ENCODE measurements at regions not wholly inside any gene's neighbourhood (a gene's known extent, or its start where the extent isn't known, plus 50 kb on each side); places are given as distances from the start of the nearest gene placed in this dataset.

- FAIRE-seq (no peak), DNase-seq (ENCODE audit: extremely low spot score, insufficient read length, low read depth) (no peak)
These were observed 480.0 kb downstream of the PMP22 start for GRCh38 chr17:14784997-14785696.

- no peak for FAIRE-seq
These were observed 480.2 kb downstream of the HS3ST3B1 start for GRCh38 chr17:14781123-14781522.

GRCh38 chr17:14780097-14780651 is 479.3 kb downstream of the HS3ST3B1 start:
- FAIRE-seq: no peak
- no peak for DNase-seq (ENCODE audit: extremely low spot score, insufficient read length, low read depth)

More at GRCh38 chr17:14781123-14781522, 480.2 kb downstream of the HS3ST3B1 start:
- DNase-seq (ENCODE audit: extremely low spot score, insufficient read length, low read depth): no peak

GRCh38 chr17:14779241-14779640 is 478.4 kb downstream of the HS3ST3B1 start:
- FAIRE-seq: no peak

GRCh38 chr17:14777291-14777690 is 476.4 kb downstream of the HS3ST3B1 start:
- FAIRE-seq (no peak), DNase-seq (ENCODE audit: extremely low spot score, insufficient read length, low read depth) (no peak)

More at GRCh38 chr17:14779241-14779640, 478.4 kb downstream of the HS3ST3B1 start:
- no peak for DNase-seq (ENCODE audit: extremely low spot score, insufficient read length, low read depth)

GRCh38 chr17:14776791-14777190 is 475.9 kb downstream of the HS3ST3B1 start:
- DNase-seq (ENCODE audit: extremely low spot score, insufficient read length, low read depth) (no peak), FAIRE-seq (no peak)

- no peak for FAIRE-seq
- DNase-seq (ENCODE audit: extremely low spot score, insufficient read length, low read depth): no peak
These were observed 475.0 kb downstream of the HS3ST3B1 start for GRCh38 chr17:14775731-14776492.

GRCh38 chr17:14774774-14775173 is 473.9 kb downstream of the HS3ST3B1 start:
- no peak for FAIRE-seq

GRCh38 chr17:14772776-14773175 is 471.9 kb downstream of the HS3ST3B1 start:
- no peak for FAIRE-seq
- DNase-seq (ENCODE audit: extremely low spot score, insufficient read length, low read depth): no peak

More at GRCh38 chr17:14774774-14775173, 473.9 kb downstream of the HS3ST3B1 start:
- no peak for DNase-seq (ENCODE audit: extremely low spot score, insufficient read length, low read depth)

GRCh38 chr17:14771543-14771942 is 470.7 kb downstream of the HS3ST3B1 start:
- FAIRE-seq: no peak
- no peak for DNase-seq (ENCODE audit: extremely low spot score, insufficient read length, low read depth)

GRCh38 chr17:14768923-14769322 is 468.0 kb downstream of the HS3ST3B1 start:
- FAIRE-seq (no peak), DNase-seq (ENCODE audit: extremely low spot score, insufficient read length, low read depth) (no peak)

- no peak for FAIRE-seq
- DNase-seq (ENCODE audit: extremely low spot score, insufficient read length, low read depth): no peak
These were observed 462.0 kb downstream of the HS3ST3B1 start for GRCh38 chr17:14762736-14763479.

GRCh38 chr17:14760719-14761411 is 460.0 kb downstream of the HS3ST3B1 start:
- DNase-seq (ENCODE audit: extremely low spot score, insufficient read length, low read depth) (no peak), FAIRE-seq (no peak)

GRCh38 chr17:14760212-14760611 is 459.3 kb downstream of the HS3ST3B1 start:
- FAIRE-seq: no peak
- no peak for DNase-seq (ENCODE audit: extremely low spot score, insufficient read length, low read depth)

GRCh38 chr17:14759325-14759724 is 458.4 kb downstream of the HS3ST3B1 start:
- FAIRE-seq: no peak
- no peak for DNase-seq (ENCODE audit: extremely low spot score, insufficient read length, low read depth)

- DNase-seq (ENCODE audit: extremely low spot score, insufficient read length, low read depth) (no peak), FAIRE-seq (no peak)
These were observed 455.6 kb downstream of the HS3ST3B1 start for GRCh38 chr17:14756479-14756878.

GRCh38 chr17:14755002-14755401 is 454.1 kb downstream of the HS3ST3B1 start:
- no peak for FAIRE-seq

GRCh38 chr17:14753383-14753782 is 452.5 kb downstream of the HS3ST3B1 start:
- FAIRE-seq: no peak

More at GRCh38 chr17:14755002-14755401, 454.1 kb downstream of the HS3ST3B1 start:
- DNase-seq (ENCODE audit: extremely low spot score, insufficient read length, low read depth): no peak

GRCh38 chr17:14752011-14752410 is 451.1 kb downstream of the HS3ST3B1 start:
- DNase-seq (ENCODE audit: extremely low spot score, insufficient read length, low read depth) (no peak), FAIRE-seq (no peak)

More at GRCh38 chr17:14753383-14753782, 452.5 kb downstream of the HS3ST3B1 start:
- no peak for DNase-seq (ENCODE audit: extremely low spot score, insufficient read length, low read depth)

- FAIRE-seq: no peak
- no peak for DNase-seq (ENCODE audit: extremely low spot score, insufficient read length, low read depth)
These were observed 450.0 kb downstream of the HS3ST3B1 start for GRCh38 chr17:14750866-14751265.

Data from GM18507 (cell line).